Renal cortex interstitium (tissue), 11 donors: ENCODE measurements at regions not wholly inside any gene's neighbourhood (a gene's known extent, or its start where the extent isn't known, plus 50 kb on each side); places are given as distances from the start of the nearest gene placed in this dataset.

ENCODE experiments used
- DNase-seq, 11 donors: peaks; one replicate each; pipeline ENCODE4 v3.0.0-alpha.2; 2013; ENCODE audit warnings: low read depth in 9 of 11, low spot score in 4 of 11; ENCODE audit errors: extremely low read depth in 1 of 11

GRCh38 chr13:22175815-22176214, 504.9 kb downstream of the FGF9 start:
- DNase-seq, result no peak

GRCh38 chr13:22176968-22177520, 506.2 kb downstream of the FGF9 start:
- no peak for DNase-seq

- no peak for DNase-seq
Measured at GRCh38 chr13:22178878-22179277, 508.0 kb downstream of the FGF9 start.

GRCh38 chr13:22187329-22187728, 516.5 kb downstream of the FGF9 start:
- DNase-seq, result no peak

DNA sequence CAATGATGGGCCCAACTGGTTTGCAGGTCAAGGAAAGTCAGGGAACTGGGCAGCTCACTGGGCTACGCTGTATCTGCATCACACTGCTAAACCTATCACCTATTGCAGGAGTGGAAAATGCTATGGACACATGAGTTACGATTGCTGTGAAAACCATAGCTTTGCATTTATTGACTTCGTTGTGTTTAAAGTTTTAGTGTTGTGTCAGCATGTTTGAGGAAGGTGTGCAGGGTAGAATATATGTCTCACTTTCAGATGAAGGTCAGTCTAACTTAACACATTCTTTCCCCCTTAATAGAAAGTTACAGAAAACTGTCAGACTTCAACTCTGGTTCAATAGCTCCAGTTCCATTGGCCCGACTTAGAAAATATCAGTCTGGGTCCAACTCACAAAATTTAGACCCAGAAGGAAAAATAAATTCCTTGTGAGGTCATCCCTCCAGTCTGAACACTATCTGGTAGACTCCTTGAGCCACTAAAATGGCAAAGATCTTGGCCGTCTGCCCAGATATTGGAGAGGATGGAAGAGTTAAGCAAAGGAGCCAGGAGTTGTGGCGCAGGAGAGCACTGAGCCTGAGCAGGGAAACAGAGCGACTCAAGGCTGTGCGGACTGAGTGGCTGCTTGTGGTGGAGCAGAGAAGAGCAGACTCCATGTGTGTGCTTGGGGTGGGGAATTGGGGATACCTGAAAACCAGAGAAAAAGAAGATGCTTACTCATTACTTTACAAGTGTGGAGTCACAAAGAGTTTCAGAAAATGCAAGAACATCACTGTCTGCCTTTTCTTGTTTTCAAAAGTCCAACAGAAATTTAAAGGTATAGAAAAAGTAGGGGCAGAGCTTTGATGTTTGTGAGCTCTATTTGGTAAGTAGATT, 518.5 kb downstream of the FGF9 start:
- DNase-seq, result no peak

GRCh38 chr13:22193070-22193469, 522.2 kb downstream of the FGF9 start:
- no peak for DNase-seq

GRCh38 chr13:22194106-22194805, 523.4 kb downstream of the FGF9 start:
- DNase-seq, result no peak

GRCh38 chr13:22195726-22196125, 524.9 kb downstream of the FGF9 start:
- DNase-seq, result no peak

DNA sequence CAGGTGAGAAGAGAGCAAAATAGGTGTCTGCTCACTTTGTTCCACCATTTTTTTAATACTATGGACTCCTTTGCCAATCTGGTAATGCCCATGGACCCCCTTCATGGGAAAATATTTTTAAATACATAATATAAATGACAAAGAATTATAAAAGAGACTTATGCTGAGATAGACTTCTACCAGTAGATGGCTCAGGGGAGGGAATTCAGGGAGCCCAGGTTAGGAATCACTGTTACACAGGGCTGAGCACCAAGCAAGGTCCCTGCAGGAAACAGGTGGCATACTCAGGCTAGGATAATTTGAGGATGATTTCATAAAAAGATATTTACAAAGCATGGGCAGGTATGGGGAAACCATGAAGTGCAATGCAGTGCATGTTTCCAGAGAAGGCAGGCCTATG, 525.9 kb downstream of the FGF9 start:
- DNase-seq, result no peak

DNA sequence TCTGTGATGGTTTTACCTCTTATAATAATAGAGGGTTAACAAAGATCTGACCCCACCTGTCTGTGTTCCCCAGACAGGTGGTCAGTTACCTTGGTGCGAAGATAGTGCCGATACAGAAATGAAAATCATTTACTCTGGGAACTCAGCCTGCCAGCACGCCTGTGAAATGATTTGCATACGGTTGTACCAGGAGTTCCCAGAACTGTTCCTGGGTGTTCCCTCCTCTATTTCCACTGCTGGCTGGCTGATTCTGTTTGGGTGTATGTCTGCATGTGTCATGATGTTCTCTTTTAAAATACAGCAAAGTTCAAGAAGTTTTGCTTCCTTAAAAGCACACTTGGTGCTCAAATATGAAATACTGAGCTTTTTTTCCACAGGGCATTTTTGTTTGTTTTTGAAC, 527.1 kb downstream of the FGF9 start:
- DNase-seq, result no peak

DNA sequence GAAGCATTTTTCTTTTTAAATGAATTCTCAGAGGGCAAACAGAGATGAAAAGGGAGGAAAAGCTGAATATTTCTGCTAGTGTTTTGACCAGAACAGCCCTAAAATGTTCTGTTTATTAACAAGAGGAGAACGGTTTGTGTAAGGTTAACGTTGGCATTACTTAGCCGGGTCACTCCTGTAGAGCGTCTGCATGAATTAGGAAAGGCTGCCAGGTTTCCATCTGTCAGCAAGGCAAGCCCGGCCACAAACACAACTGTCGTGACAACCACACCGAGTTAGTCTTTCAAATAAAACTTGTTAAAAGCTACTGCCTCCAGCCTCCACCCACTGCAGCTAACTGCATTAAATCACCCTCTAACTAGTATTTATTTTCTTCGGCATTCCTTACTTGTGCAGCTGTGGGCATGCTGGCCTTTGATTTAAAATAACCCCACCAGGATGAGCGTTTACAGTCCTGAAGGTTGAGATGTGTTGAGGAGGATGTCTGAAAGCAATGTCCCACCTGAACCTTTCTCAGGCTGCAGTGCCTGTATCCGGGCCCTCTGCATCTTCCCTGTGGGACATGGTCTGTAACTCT, 527.9 kb downstream of the FGF9 start:
- DNase-seq, result no peak

- DNase-seq, result no peak
Measured at GRCh38 chr13:22200440-22200839, 529.6 kb downstream of the FGF9 start.

GRCh38 chr13:22201375-22201925, 530.6 kb downstream of the FGF9 start:
- DNase-seq, result no peak

GRCh38 chr13:22210134-22210930, 539.5 kb downstream of the FGF9 start:
- DNase-seq, result no peak

- DNase-seq, result no peak
Measured at GRCh38 chr13:22211876-22212275, 541.0 kb downstream of the FGF9 start.

DNA sequence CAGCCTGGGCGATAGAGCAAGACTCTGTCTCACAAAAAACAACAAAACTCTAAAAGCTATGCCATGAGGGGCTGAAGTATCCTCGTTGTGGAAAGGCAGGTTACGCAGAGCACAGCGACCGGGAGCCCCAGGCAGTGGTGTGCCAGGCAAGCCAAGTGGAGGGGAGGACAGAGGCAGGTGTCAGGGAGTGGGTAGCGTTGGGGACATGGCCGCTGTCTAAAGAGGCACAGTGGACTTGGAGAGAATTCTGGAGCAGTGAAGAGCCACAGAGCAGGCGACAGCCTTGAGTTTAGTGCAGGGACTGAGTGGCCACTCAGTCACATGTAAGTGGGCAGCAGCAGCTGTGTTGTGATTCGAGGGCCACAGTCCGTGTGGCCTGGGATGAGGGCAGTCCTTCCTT, 541.7 kb downstream of the FGF9 start:
- no peak for DNase-seq

DNA sequence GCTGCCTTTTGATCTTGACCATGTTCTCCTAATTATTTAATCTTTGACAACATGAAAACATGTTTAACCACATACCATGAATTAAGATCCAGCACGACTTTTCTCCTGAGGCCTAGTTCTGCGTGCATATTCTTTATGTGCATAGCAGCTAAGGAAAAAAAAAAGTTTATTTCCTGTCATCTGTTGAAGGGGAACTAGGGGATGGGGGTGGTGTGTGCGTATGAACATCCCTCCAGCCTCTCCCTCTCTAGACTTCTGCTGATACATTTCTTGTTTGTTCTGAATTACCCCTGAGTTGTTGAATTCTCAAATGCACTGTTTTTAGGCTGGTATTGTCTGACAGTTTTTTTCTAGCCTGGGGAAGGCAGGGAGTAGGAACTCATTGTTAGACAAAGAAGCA, 543.3 kb downstream of the FGF9 start:
- DNase-seq, result no peak

DNA sequence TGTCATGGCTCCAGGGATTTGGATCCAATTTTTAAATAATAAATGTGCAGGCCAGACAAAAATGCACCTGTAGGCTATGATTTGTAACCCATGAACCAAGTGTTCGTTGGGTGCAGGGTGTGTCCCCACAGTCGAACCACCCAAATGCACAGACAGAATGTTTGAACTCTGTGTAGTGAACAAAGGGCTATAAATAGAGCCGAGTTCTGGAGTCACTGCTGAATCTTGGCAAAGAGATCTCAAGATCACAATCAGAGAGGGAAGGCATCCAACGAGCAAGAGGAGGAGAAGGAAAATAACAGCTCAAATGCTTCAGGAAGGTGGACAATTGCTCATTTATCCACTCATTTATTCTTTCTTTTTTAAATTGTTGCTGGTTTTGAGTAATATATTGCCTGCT, 547.9 kb downstream of the FGF9 start:
- DNase-seq, result no peak

GRCh38 chr13:22219709-22220108, 548.8 kb downstream of the FGF9 start:
- DNase-seq, result no peak
